GM23248 (cell line): ENCODE measurements at regions not wholly inside any gene's neighbourhood (a gene's known extent, or its start where the extent isn't known, plus 50 kb on each side); places are given as distances from the start of the nearest gene placed in this dataset.

ENCODE experiments used
- DNase-seq: peaks from one replicate; pipeline ENCODE4 v3.0.0-alpha.2; 2015
- H2AFZ ChIP-seq: fragments of 200-600 bp; sonication (generic); 2 replicates; pipeline ENCODE4 v1.6.1; 2016; ENCODE audit warnings: antibody characterized with exemption
- H3F3A ChIP-seq: fragments of 200-600 bp; sonication (generic); 2 replicates; pipeline ENCODE4 v1.6.1; 2016; ENCODE audit warnings: mild to moderate bottlenecking, antibody characterized with exemption, mixed run types; ENCODE audit not compliant: insufficient read depth
- H3K27ac ChIP-seq: fragments of 200-600 bp; sonication (generic); 2 replicates; pipeline ENCODE4 v1.5.1; 2016; ENCODE audit warnings: mild to moderate bottlenecking
- H3K27me3 ChIP-seq: fragments of 200-600 bp; sonication (generic); replicated peaks from 2 replicates; pipeline ENCODE4 v1.6.1; 2016; ENCODE audit warnings: mild to moderate bottlenecking; ENCODE audit not compliant: insufficient read depth
- H3K36me3 ChIP-seq: fragments of 200-600 bp; sonication (generic); 2 replicates; pipeline ENCODE4 v1.6.1; 2016; ENCODE audit warnings: low read depth, mild to moderate bottlenecking
- H3K4me1 ChIP-seq: fragments of 200-600 bp; sonication (generic); 2 replicates; pipeline ENCODE4 v1.6.1; 2016; ENCODE audit warnings: mild to moderate bottlenecking; ENCODE audit not compliant: insufficient read depth
- H3K4me2 ChIP-seq: fragments of 200-600 bp; sonication (generic); one replicate; pipeline ENCODE4 v1.6.1; 2016; ENCODE audit warnings: mild to moderate bottlenecking; ENCODE audit not compliant: unreplicated experiment
- H3K4me3 ChIP-seq: fragments of 200-600 bp; sonication (generic); 2 replicates; pipeline ENCODE4 v1.5.1; 2016; ENCODE audit warnings: mild to moderate bottlenecking
- H3K79me2 ChIP-seq: fragments of 200-600 bp; sonication (generic); 2 replicates; pipeline ENCODE4 v1.6.1; 2016; ENCODE audit warnings: mild to moderate bottlenecking; ENCODE audit not compliant: insufficient read depth
- H3K9ac ChIP-seq: fragments of 200-600 bp; sonication (generic); 2 replicates; pipeline ENCODE4 v1.6.1; 2016; ENCODE audit warnings: mild to moderate bottlenecking
- H3K9me2 ChIP-seq: fragments of 200-600 bp; sonication (generic); 2 replicates; pipeline ENCODE4 v1.6.1; 2016; ENCODE audit warnings: mixed run types, mild to moderate bottlenecking, moderate library complexity; ENCODE audit not compliant: insufficient read depth
- H3K9me3 ChIP-seq: fragments of 200-600 bp; sonication (generic); one replicate; pipeline ENCODE4 v1.6.1; 2017; ENCODE audit warnings: low read depth
- H4K20me1 ChIP-seq: fragments of 200-600 bp; sonication (generic); 2 replicates; pipeline ENCODE4 v1.6.0; 2016; ENCODE audit not compliant: insufficient read depth
- EZH2 ChIP-seq: fragments of 200-600 bp; sonication (generic); IDR thresholded peaks from 2 replicates; pipeline ENCODE4 v1.6.1; 2018; ENCODE audit warnings: antibody characterized with exemption, mild to moderate bottlenecking; ENCODE audit not compliant: insufficient read depth, poor library complexity, severe bottlenecking
- EZH2phosphoT487 ChIP-seq: fragments of 200-600 bp; sonication (generic); IDR thresholded peaks from 2 replicates; pipeline ENCODE4 v1.6.1; 2018; ENCODE audit warnings: antibody characterized with exemption, moderate library complexity, mild to moderate bottlenecking, low read depth; ENCODE audit not compliant: insufficient read depth
- WGBS, 2 experiments: methylation state at CpG; one replicate each; pipeline ENCODE4 v1.1.6; 2015 to 2017; ENCODE audit warnings: low lambda C conversion rate in 2 of 2, low coverage in 1 of 2; ENCODE audit errors: missing lambda C conversion rate in 2 of 2; 5-methylcytosine and 5-hydroxymethylcytosine counted together
- in situ Hi-C: fragments of 300-500 bp; cut with MboI; formaldehyde crosslinking; loops from 2 replicates; pipeline ENCODE4 v1.15.0; 2020

DNA sequence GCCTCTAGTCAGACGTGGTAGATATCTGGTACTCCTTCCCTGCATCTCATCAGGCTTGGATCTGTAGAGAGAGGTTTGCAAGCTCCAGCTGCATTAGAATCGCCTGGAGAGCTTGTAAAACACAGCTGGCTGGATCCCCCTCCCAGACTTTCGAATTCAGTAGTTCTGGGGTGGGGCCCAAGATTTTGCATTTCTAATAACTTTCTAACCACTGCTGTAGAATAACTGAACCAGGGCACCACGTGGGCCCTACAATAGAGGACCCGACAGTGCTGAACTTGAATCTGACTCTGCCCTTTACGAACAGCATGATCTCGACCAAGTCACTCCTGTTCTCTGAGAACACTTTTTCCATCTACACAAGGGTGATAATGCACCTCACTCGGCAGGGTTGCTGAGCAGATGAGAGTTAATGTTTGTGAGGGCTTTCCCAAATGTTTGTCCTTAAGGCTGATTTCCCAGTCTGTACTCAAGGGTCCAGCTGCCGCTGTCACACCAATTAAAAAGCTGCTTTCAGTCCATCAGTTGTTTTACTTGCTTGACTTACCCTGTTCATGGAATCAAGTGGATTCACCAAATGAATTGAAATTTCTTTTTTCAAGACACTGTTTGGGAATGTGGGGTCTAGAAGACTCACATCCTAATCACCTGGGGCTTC, 86.6 kb upstream of the SLC24A4 start:
- no peaks in the 10 kb centered on the region for H3K4me1 ChIP-seq
- H2AFZ ChIP-seq: no peak overlapping the region
- TF ChIP-seq EZH2: no peak
- TF ChIP-seq EZH2phosphoT487: no peak
- H3K27me3 ChIP-seq: peaks cover 50% of the 10 kb centered on the region
- no peak for DNase-seq
- in situ Hi-C loops: no loop called here
- no peaks in the 10 kb centered on the region for H3K9me3 ChIP-seq
- H3K9ac ChIP-seq: no peak overlapping the region
- H3F3A ChIP-seq: no peaks in the 10 kb centered on the region
- no peaks in the 10 kb centered on the region for H3K79me2 ChIP-seq
- no peaks in the 10 kb centered on the region for H4K20me1 ChIP-seq
- H3K27ac ChIP-seq: no peak overlapping the region
- no peak overlapping the region for H3K4me2 ChIP-seq
- 39 to 43% methylated on average over 9 of the region's 9 CpGs for WGBS, 2 experiments
- H3K36me3 ChIP-seq: no peaks in the 10 kb centered on the region
- H3K4me3 ChIP-seq: no peak overlapping the region
- no peaks in the 10 kb centered on the region for H3K9me2 ChIP-seq

- no peaks in the 10 kb centered on the region for H3K9me3 ChIP-seq
- in situ Hi-C loops: no loop called here
- TF ChIP-seq EZH2phosphoT487 (no peak), EZH2 (no peak)
- no peaks in the 10 kb centered on the region for H3K79me2 ChIP-seq
- H3K4me3 ChIP-seq: no peak overlapping the region
- no peaks in the 10 kb centered on the region for H3K9me2 ChIP-seq
- H2AFZ ChIP-seq: no peak overlapping the region
- no peak overlapping the region for H3K27ac ChIP-seq
- 37 to 38% methylated on average over 5 of the region's 5 CpGs for WGBS, 2 experiments
- H3K4me2 ChIP-seq: no peak overlapping the region
- H3K36me3 ChIP-seq: no peaks in the 10 kb centered on the region
- peaks cover 45% of the 10 kb centered on the region for H3K27me3 ChIP-seq
- no peaks in the 10 kb centered on the region for H3F3A ChIP-seq
- no peaks in the 10 kb centered on the region for H4K20me1 ChIP-seq
- H3K9ac ChIP-seq: no peak overlapping the region
- H3K4me1 ChIP-seq: no peaks in the 10 kb centered on the region
- DNase-seq: no peak
Observed at GRCh38 chr14:92240658-92241057, 82.3 kb upstream of the SLC24A4 start.

- Histone ChIP-seq H3K27ac (no peak overlapping the region), H3K9me3 (no peaks in the 10 kb centered on the region), H3K9me2 (no peaks in the 10 kb centered on the region), H3K79me2 (no peaks in the 10 kb centered on the region), H3K4me1 (no peaks in the 10 kb centered on the region), H4K20me1 (no peaks in the 10 kb centered on the region), H2AFZ (no peak overlapping the region), H3K9ac (no peak overlapping the region), H3K27me3 (peaks cover 32% of the 10 kb centered on the region), H3K4me3 (no peak overlapping the region), H3F3A (no peaks in the 10 kb centered on the region), H3K4me2 (no peak overlapping the region), H3K36me3 (no peaks in the 10 kb centered on the region)
- in situ Hi-C loops: no loop called here
- no peak for TF ChIP-seq EZH2phosphoT487
- no peak for TF ChIP-seq EZH2
- DNase-seq: no peak
- 11 to 16% methylated on average over 4 of the region's 4 CpGs for WGBS, 2 experiments
Observed at GRCh38 chr14:92241966-92242595, 80.9 kb upstream of the SLC24A4 start.

DNA sequence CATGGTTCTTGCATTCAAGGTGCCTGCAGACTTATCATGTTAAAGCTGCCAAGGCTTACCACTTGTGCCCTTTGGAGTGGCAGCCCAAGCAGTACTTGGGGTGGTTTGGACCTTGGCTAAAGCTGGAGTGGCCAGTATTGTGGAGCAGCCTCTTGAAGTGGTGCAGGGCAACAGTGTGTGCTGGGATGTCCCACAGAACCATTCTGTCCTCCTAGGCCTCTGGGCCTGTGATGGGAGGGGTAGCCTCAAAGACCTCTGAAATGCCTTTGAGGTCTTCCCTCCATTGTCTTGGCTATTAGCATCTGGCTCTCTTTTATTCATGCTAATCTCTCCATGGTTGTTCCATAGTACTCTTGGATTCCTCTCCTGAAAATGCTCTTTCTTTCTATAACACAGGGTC, 78.2 kb upstream of the SLC24A4 start:
- Histone ChIP-seq H3K4me3 (no peak overlapping the region), H3K9me2 (no peaks in the 10 kb centered on the region), H3K79me2 (no peaks in the 10 kb centered on the region), H3K9me3 (no peaks in the 10 kb centered on the region), H3K4me2 (no peak overlapping the region), H3K9ac (no peak overlapping the region), H3K27me3 (peaks cover 39% of the 10 kb centered on the region), H3K27ac (no peak overlapping the region), H4K20me1 (no peaks in the 10 kb centered on the region), H3K36me3 (no peaks in the 10 kb centered on the region), H2AFZ (no peak overlapping the region), H3K4me1 (no peaks in the 10 kb centered on the region), H3F3A (no peaks in the 10 kb centered on the region)
- TF ChIP-seq EZH2: no peak
- TF ChIP-seq EZH2phosphoT487: no peak
- in situ Hi-C loops: no loop called here
- no peak for DNase-seq

GRCh38 chr14:92247341-92247740, 75.6 kb upstream of the SLC24A4 start:
- Histone ChIP-seq H3F3A (no peaks in the 10 kb centered on the region), H3K36me3 (no peaks in the 10 kb centered on the region), H3K4me3 (no peak overlapping the region), H3K9me3 (no peaks in the 10 kb centered on the region), H3K9me2 (no peaks in the 10 kb centered on the region), H3K4me1 (no peaks in the 10 kb centered on the region), H4K20me1 (no peaks in the 10 kb centered on the region), H3K79me2 (no peaks in the 10 kb centered on the region), H3K4me2 (no peak overlapping the region), H3K9ac (no peak overlapping the region), H2AFZ (no peak overlapping the region), H3K27me3 (peaks cover 42% of the 10 kb centered on the region), H3K27ac (no peak overlapping the region)
- 63 to 64% methylated on average over 4 of the region's 4 CpGs for WGBS, 2 experiments
- in situ Hi-C loops: no loop called here
- TF ChIP-seq EZH2: no peak
- no peak for TF ChIP-seq EZH2phosphoT487
- no peak for DNase-seq
